GM23248 (cell line): ENCODE measurements at regions not wholly inside any gene's neighbourhood (a gene's known extent, or its start where the extent isn't known, plus 50 kb on each side); places are given as distances from the start of the nearest gene placed in this dataset.

Source experiments
- EZH2 ChIP-seq: fragments of 200-600 bp; sonication (generic); IDR thresholded peaks from 2 replicates; pipeline ENCODE4 v1.6.1; 2018; ENCODE audit warnings: antibody characterized with exemption, mild to moderate bottlenecking; ENCODE audit not compliant: insufficient read depth, poor library complexity, severe bottlenecking
- EZH2phosphoT487 ChIP-seq: fragments of 200-600 bp; sonication (generic); IDR thresholded peaks from 2 replicates; pipeline ENCODE4 v1.6.1; 2018; ENCODE audit warnings: antibody characterized with exemption, moderate library complexity, mild to moderate bottlenecking, low read depth; ENCODE audit not compliant: insufficient read depth

DNA sequence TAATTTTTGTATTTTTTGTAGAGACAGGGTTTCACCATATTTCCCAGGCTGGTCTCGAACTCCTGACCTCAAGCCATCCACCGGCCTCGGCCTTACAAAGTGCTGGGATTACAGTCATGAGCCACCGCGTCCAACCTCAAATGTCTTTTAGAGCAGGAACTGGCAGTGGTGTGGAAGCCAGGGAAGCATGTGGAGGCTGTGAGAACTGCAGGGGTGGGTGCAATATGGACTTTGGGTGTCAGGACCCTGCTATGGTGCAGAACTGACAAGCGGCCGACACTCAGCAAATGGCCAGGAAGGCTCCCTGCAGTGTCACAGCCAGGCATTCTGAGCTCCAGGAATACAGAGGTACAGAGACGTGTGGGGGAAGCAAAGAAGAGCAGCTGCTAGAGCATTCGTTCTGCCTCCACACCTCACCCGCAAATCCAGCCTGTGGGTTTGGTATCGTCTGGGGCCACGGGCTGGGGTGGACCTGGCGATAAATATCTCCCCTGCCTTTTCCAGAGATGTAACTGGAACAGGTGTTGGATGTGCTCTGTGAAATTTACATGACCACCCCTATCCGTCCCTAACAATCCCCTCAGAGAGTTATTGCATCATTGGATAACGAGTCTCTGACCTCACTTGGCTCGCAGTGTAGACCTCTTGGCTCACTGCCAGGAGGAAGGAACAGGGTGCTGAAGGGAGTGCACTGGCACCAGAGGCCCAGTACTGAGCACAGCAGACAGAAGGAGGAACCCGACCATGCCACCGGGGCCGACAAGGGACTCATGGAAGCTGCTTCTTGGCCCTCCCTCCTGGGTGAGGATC is 624.7 kb upstream of the B3GAT1 start:
- TF ChIP-seq EZH2 = no peak
- no peak for TF ChIP-seq EZH2phosphoT487
